GM19043 (cell line): ENCODE measurements at regions not wholly inside any gene's neighbourhood (a gene's known extent, or its start where the extent isn't known, plus 50 kb on each side); places are given as distances from the start of the nearest gene placed in this dataset.
A peak's percentile ranks its signal among the peaks of the same experiment; 100 is the strongest.

Source experiments
- ATAC-seq: cut with Tn5 transposase; IDR thresholded peaks from one replicate; pipeline ENCODE4 v1.9.1; 2021; ENCODE audit warnings: low read depth; ENCODE audit not compliant: unreplicated experiment

- ATAC-seq, result no peak
These were observed 442.9 kb upstream of the NEGR1 start for GRCh38 chr1:72724951-72725861.

- no peak for ATAC-seq
These were observed 423.6 kb upstream of the NEGR1 start for GRCh38 chr1:72705921-72706320.

- ATAC-seq, result no peak
These were observed 422.6 kb upstream of the NEGR1 start for GRCh38 chr1:72704841-72705477.

- ATAC-seq, result no peak
These were observed 415.1 kb upstream of the NEGR1 start for GRCh38 chr1:72697410-72697809.

GRCh38 chr1:72693899-72694298, 411.6 kb upstream of the NEGR1 start:
- ATAC-seq, result no peak

- no peak for ATAC-seq
These were observed 411.0 kb upstream of the NEGR1 start for GRCh38 chr1:72693376-72693775.

- ATAC-seq, result no peak
These were observed 408.5 kb upstream of the NEGR1 start for GRCh38 chr1:72690871-72691270.

- no peak for ATAC-seq
These were observed 396.3 kb upstream of the NEGR1 start for GRCh38 chr1:72678683-72679082.

- no peak for ATAC-seq
These were observed 388.6 kb upstream of the NEGR1 start for GRCh38 chr1:72670902-72671301.

- no peak for ATAC-seq
These were observed 380.6 kb upstream of the NEGR1 start for GRCh38 chr1:72662918-72663317.

GRCh38 chr1:72650843-72651435, 368.6 kb upstream of the NEGR1 start:
- no peak for ATAC-seq

- ATAC-seq, result no peak
These were observed 367.7 kb upstream of the NEGR1 start for GRCh38 chr1:72649991-72650390.

- no peak for ATAC-seq
These were observed 367.0 kb upstream of the NEGR1 start for GRCh38 chr1:72649211-72649888.

GRCh38 chr1:72648465-72648864, 366.1 kb upstream of the NEGR1 start:
- ATAC-seq, result no peak

GRCh38 chr1:72643142-72643541, 360.8 kb upstream of the NEGR1 start:
- ATAC-seq, result no peak

- ATAC-seq, result no peak
These were observed 355.3 kb upstream of the NEGR1 start for GRCh38 chr1:72637593-72637992.

- no peak for ATAC-seq
These were observed 354.3 kb upstream of the NEGR1 start for GRCh38 chr1:72636631-72637030.

- ATAC-seq, result no peak
These were observed 353.4 kb upstream of the NEGR1 start for GRCh38 chr1:72635719-72636118.

GRCh38 chr1:72634946-72635345, 352.6 kb upstream of the NEGR1 start:
- ATAC-seq, result no peak

- ATAC-seq, result no peak
These were observed 349.1 kb upstream of the NEGR1 start for GRCh38 chr1:72631449-72631848.

GRCh38 chr1:72623299-72623708, 341.0 kb upstream of the NEGR1 start:
- ATAC-seq, result peak; percentile 89
